ENCODE measurements at regions not wholly inside any gene's neighbourhood (a gene's known extent, or its start where the extent isn't known, plus 50 kb on each side); places are given as distances from the start of the nearest gene placed in this dataset.
"Not testable (repeated sequence)": the region's sequence is repeated elsewhere in the genome, so short reads cannot be mapped to it uniquely, and the experiment has no call there.

- Histone ChIP-seq H3K9me3 (ENCODE audit: control insufficient read depth, low read length) (no peaks in the 10 kb centered on the region), H2BK5ac (ENCODE audit: low read depth, low read length, poor library complexity, severe bottlenecking) (no peak overlapping the region), H3K4me1 (ENCODE audit: control insufficient read depth, insufficient read depth, low read depth, low read length) (no peaks in the 10 kb centered on the region), H3K36me3 (ENCODE audit: control insufficient read depth in 1 of 2, insufficient read depth in 2 of 2, low read depth in 1 of 2, low read length in 2 of 2) (no peaks in the 10 kb centered on the region), H2BK15ac (ENCODE audit: low read depth, poor library complexity, severe bottlenecking) (no peak overlapping the region), H3K4ac (ENCODE audit: low read depth in 1 of 2, low read length in 2 of 2) (peak overlapping the region in 1 of 2 experiments; percentile 35), H4K8ac (ENCODE audit: low read length) (peak overlapping the region; percentile 69), H2AK5ac (ENCODE audit: low read length, severe bottlenecking) (no peak overlapping the region), H3K79me1 (replicated peaks; ENCODE audit: low read length, poor library complexity, severe bottlenecking) (no peaks in the 10 kb centered on the region), H4K91ac (ENCODE audit: low read length) (peak overlapping the region; percentile 68), H2BK12ac (ENCODE audit: low read length in 2 of 2) (no peak overlapping the region), H2BK120ac (ENCODE audit: low read depth, low read length) (no peak overlapping the region), H3K9ac (ENCODE audit: low read length) (no peak overlapping the region), H3K23ac (ENCODE audit: low read length in 2 of 2) (no peak overlapping the region), H3K27ac (ENCODE audit: low read length, poor library complexity, severe bottlenecking) (no peak overlapping the region), H3K4me3 (ENCODE audit: insufficient read depth in 1 of 2, low read depth in 1 of 2, low read length in 2 of 2) (no peak overlapping the region), H3K4me2 (ENCODE audit: low read length, poor library complexity, severe bottlenecking) (no peak overlapping the region), H3K18ac (ENCODE audit: low read depth in 1 of 2, low read length in 2 of 2) (peak overlapping the region in 1 of 2 experiments; percentile 54), H3K14ac (ENCODE audit: low read length in 2 of 2) (no peak overlapping the region), H3K27me3 (ENCODE audit: control insufficient read depth in 1 of 2, insufficient read depth in 1 of 2, low read length in 2 of 2) (no peaks in the 10 kb centered on the region), H2AFZ (ENCODE audit: low read depth, low read length) (no peak overlapping the region)
- WGBS, result 96% methylated on average over 4 of the region's 5 CpGs
- no peak for DNase-seq
These were observed 213.8 kb downstream of the BCAS1 start for GRCh38 chr20:53856300-53857295.

GRCh38 chr20:53855733-53856132 lies 214.7 kb downstream of the BCAS1 start:
- Histone ChIP-seq H3K4me2 (ENCODE audit: low read length, poor library complexity, severe bottlenecking) (no peak overlapping the region), H2AK5ac (ENCODE audit: low read length, severe bottlenecking) (no peak overlapping the region), H3K9me3 (ENCODE audit: control insufficient read depth, low read length) (no peaks in the 10 kb centered on the region), H3K79me1 (replicated peaks; ENCODE audit: low read length, poor library complexity, severe bottlenecking) (no peaks in the 10 kb centered on the region), H2AFZ (ENCODE audit: low read depth, low read length) (no peak overlapping the region), H4K91ac (ENCODE audit: low read length) (peak overlapping the region; percentile 68), H3K4ac (ENCODE audit: low read depth in 1 of 2, low read length in 2 of 2) (peak overlapping the region in 1 of 2 experiments; percentile 35), H3K9ac (ENCODE audit: low read length) (no peak overlapping the region), H3K4me3 (ENCODE audit: insufficient read depth in 1 of 2, low read depth in 1 of 2, low read length in 2 of 2) (no peak overlapping the region), H3K4me1 (ENCODE audit: control insufficient read depth, insufficient read depth, low read depth, low read length) (no peaks in the 10 kb centered on the region), H4K8ac (ENCODE audit: low read length) (peak overlapping the region; percentile 69), H2BK120ac (ENCODE audit: low read depth, low read length) (no peak overlapping the region), H2BK12ac (ENCODE audit: low read length in 2 of 2) (no peak overlapping the region), H2BK15ac (ENCODE audit: low read depth, poor library complexity, severe bottlenecking) (no peak overlapping the region), H3K36me3 (ENCODE audit: control insufficient read depth in 1 of 2, insufficient read depth in 2 of 2, low read depth in 1 of 2, low read length in 2 of 2) (no peaks in the 10 kb centered on the region), H3K18ac (ENCODE audit: low read depth in 1 of 2, low read length in 2 of 2) (peak overlapping the region in 1 of 2 experiments; percentile 54), H3K14ac (ENCODE audit: low read length in 2 of 2) (no peak overlapping the region), H3K23ac (ENCODE audit: low read length in 2 of 2) (no peak overlapping the region), H2BK5ac (ENCODE audit: low read depth, low read length, poor library complexity, severe bottlenecking) (no peak overlapping the region), H3K27ac (ENCODE audit: low read length, poor library complexity, severe bottlenecking) (no peak overlapping the region), H3K27me3 (ENCODE audit: control insufficient read depth in 1 of 2, insufficient read depth in 1 of 2, low read length in 2 of 2) (no peaks in the 10 kb centered on the region)
- no peak for DNase-seq
- WGBS, result 91% methylated on average over 5 of the region's 5 CpGs

- H3K4ac ChIP-seq (ENCODE audit: low read depth in 1 of 2, low read length in 2 of 2); H2AK5ac ChIP-seq (ENCODE audit: low read length, severe bottlenecking); H3K23ac ChIP-seq (ENCODE audit: low read length in 2 of 2); H3K36me3 ChIP-seq (ENCODE audit: control insufficient read depth in 1 of 2, insufficient read depth in 2 of 2, low read depth in 1 of 2, low read length in 2 of 2); H3K4me1 ChIP-seq (ENCODE audit: control insufficient read depth, insufficient read depth, low read depth, low read length); H3K18ac ChIP-seq (ENCODE audit: low read depth in 1 of 2, low read length in 2 of 2); H3K27ac ChIP-seq (ENCODE audit: low read length, poor library complexity, severe bottlenecking); H2BK15ac ChIP-seq (ENCODE audit: low read depth, poor library complexity, severe bottlenecking); H4K8ac ChIP-seq (ENCODE audit: low read length); H3K4me2 ChIP-seq (ENCODE audit: low read length, poor library complexity, severe bottlenecking); H2BK12ac ChIP-seq (ENCODE audit: low read length in 2 of 2); DNase-seq; H3K14ac ChIP-seq (ENCODE audit: low read length in 2 of 2); H2AFZ ChIP-seq (ENCODE audit: low read depth, low read length); H2BK5ac ChIP-seq (ENCODE audit: low read depth, low read length, poor library complexity, severe bottlenecking); H3K9me3 ChIP-seq (ENCODE audit: control insufficient read depth, low read length); H2BK120ac ChIP-seq (ENCODE audit: low read depth, low read length); H3K9ac ChIP-seq (ENCODE audit: low read length); H3K4me3 ChIP-seq (ENCODE audit: insufficient read depth in 1 of 2, low read depth in 1 of 2, low read length in 2 of 2); H3K27me3 ChIP-seq (ENCODE audit: control insufficient read depth in 1 of 2, insufficient read depth in 1 of 2, low read length in 2 of 2); H3K79me1 ChIP-seq (replicated peaks; ENCODE audit: low read length, poor library complexity, severe bottlenecking); H4K91ac ChIP-seq (ENCODE audit: low read length): not testable (repeated sequence)
- no CpG with 5 or more reads among the region's 10 CpGs for WGBS
These were observed 215.8 kb downstream of the BCAS1 start for GRCh38 chr20:53854609-53854926.

- Histone ChIP-seq H2BK120ac (ENCODE audit: low read depth, low read length) (no peak overlapping the region), H2AFZ (ENCODE audit: low read depth, low read length) (no peak overlapping the region)
- WGBS, result 96% methylated on average over 2 of the region's 4 CpGs
These were observed 217.2 kb downstream of the BCAS1 start for GRCh38 chr20:53853111-53853713.

More at GRCh38 chr20:53853111-53853713, 217.2 kb downstream of the BCAS1 start:
- no peak overlapping the region for H3K4me3 ChIP-seq (ENCODE audit: insufficient read depth in 1 of 2, low read depth in 1 of 2, low read length in 2 of 2)
- H3K36me3 ChIP-seq (ENCODE audit: control insufficient read depth in 1 of 2, insufficient read depth in 2 of 2, low read depth in 1 of 2, low read length in 2 of 2), result no peaks in the 10 kb centered on the region
- H2AK5ac ChIP-seq (ENCODE audit: low read length, severe bottlenecking), result no peak overlapping the region
- H2BK15ac ChIP-seq (ENCODE audit: low read depth, poor library complexity, severe bottlenecking), result no peak overlapping the region
- H3K9ac ChIP-seq (ENCODE audit: low read length), result no peak overlapping the region
- H3K14ac ChIP-seq (ENCODE audit: low read length in 2 of 2), result no peak overlapping the region
- H3K4me1 ChIP-seq (ENCODE audit: control insufficient read depth, insufficient read depth, low read depth, low read length), result no peaks in the 10 kb centered on the region
- H3K23ac ChIP-seq (ENCODE audit: low read length in 2 of 2), result no peak overlapping the region
- H3K9me3 ChIP-seq (ENCODE audit: control insufficient read depth, low read length), result no peaks in the 10 kb centered on the region
- no peaks in the 10 kb centered on the region for H3K27me3 ChIP-seq (ENCODE audit: control insufficient read depth in 1 of 2, insufficient read depth in 1 of 2, low read length in 2 of 2)
- H3K79me1 ChIP-seq (replicated peaks; ENCODE audit: low read length, poor library complexity, severe bottlenecking), result no peaks in the 10 kb centered on the region
- no peak overlapping the region for H4K91ac ChIP-seq (ENCODE audit: low read length)
- H3K4me2 ChIP-seq (ENCODE audit: low read length, poor library complexity, severe bottlenecking), result no peak overlapping the region
- H2BK5ac ChIP-seq (ENCODE audit: low read depth, low read length, poor library complexity, severe bottlenecking), result no peak overlapping the region
- no peak overlapping the region for H3K27ac ChIP-seq (ENCODE audit: low read length, poor library complexity, severe bottlenecking)
- H3K18ac ChIP-seq (ENCODE audit: low read depth in 1 of 2, low read length in 2 of 2), result no peak overlapping the region
- no peak overlapping the region for H4K8ac ChIP-seq (ENCODE audit: low read length)
- no peak overlapping the region for H3K4ac ChIP-seq (ENCODE audit: low read depth in 1 of 2, low read length in 2 of 2)
- no peak overlapping the region for H2BK12ac ChIP-seq (ENCODE audit: low read length in 2 of 2)
- no peak for DNase-seq
